IMR-90 (cell line): ENCODE measurements at regions not wholly inside any gene's neighbourhood (a gene's known extent, or its start where the extent isn't known, plus 50 kb on each side); places are given as distances from the start of the nearest gene placed in this dataset.
"Not testable (repeated sequence)": the region's sequence is repeated elsewhere in the genome, so short reads cannot be mapped to it uniquely, and the experiment has no call there.

Source experiments
- ATAC-seq: fragments of 200-7000 bp; cut with Tn5 transposase; 2 replicates; pipeline ENCODE4 v1.9.1; 2020; ENCODE audit warnings: low read depth, mild to moderate bottlenecking, moderate library complexity
- BruUV-seq: library from RNA; stranded (reverse); fragments of 400-500 nt; replicated peaks from 2 replicates; lab custom pipeline; 2021; lab: Mats Ljungman, UMichigan
- CTCF ChIA-PET: fragments of 300-600 bp; formaldehyde crosslinking; extraction: SDS; loops from one replicate; lab custom pipeline; 2021; ENCODE audit warnings: antibody characterized with exemption; lab: Yijun Ruan, JAX
- POLR2A ChIA-PET: fragments of 300-600 bp; sonication (Branson Sonifier 250); formaldehyde crosslinking; loops from one replicate; lab custom pipeline; 2022; ENCODE audit warnings: antibody characterized with exemption; ENCODE audit not compliant: unreplicated experiment; lab: Charles Lee
- DNase-seq: peaks from one replicate; pipeline ENCODE4 v3.0.0; 2013
- H2AFZ ChIP-seq: replicated peaks from 2 replicates; pipeline ENCODE3; 2013; ENCODE audit warnings: low read length, mild to moderate bottlenecking; ENCODE audit not compliant: poor library complexity
- H2AK5ac ChIP-seq: 2 replicates; pipeline ENCODE4 v1.6.1; 2013; ENCODE audit warnings: low read depth, low read length, inconsistent platforms
- H2AK9ac ChIP-seq: replicated peaks from 2 replicates; pipeline ENCODE3; 2013; ENCODE audit warnings: mild to moderate bottlenecking, low read depth, low read length, moderate library complexity; ENCODE audit not compliant: poor library complexity
- H2BK120ac ChIP-seq: 2 replicates; pipeline ENCODE4 v1.6.1; 2013; ENCODE audit warnings: low read depth, low read length, inconsistent platforms
- H2BK15ac ChIP-seq: 3 replicates; pipeline ENCODE4 v1.6.1; 2013; ENCODE audit warnings: low read depth, low read length, inconsistent platforms
- H2BK20ac ChIP-seq: 2 replicates; pipeline ENCODE4 v1.6.1; 2013; ENCODE audit warnings: low read depth, mild to moderate bottlenecking, inconsistent platforms, low read length, moderate library complexity
- H2BK5ac ChIP-seq: 2 replicates; pipeline ENCODE4 v1.6.1; 2013; ENCODE audit warnings: mild to moderate bottlenecking, low read depth, low read length, inconsistent platforms; ENCODE audit not compliant: poor library complexity, severe bottlenecking
- H3K14ac ChIP-seq: replicated peaks from 2 replicates; pipeline ENCODE4 v1.6.1; 2013; ENCODE audit warnings: low read depth, low read length, inconsistent platforms
- H3K18ac ChIP-seq: 2 replicates; pipeline ENCODE4 v1.6.1; 2013; ENCODE audit warnings: low read depth, low read length, control low read depth
- H3K23ac ChIP-seq: 2 replicates; pipeline ENCODE4 v1.6.1; 2013; ENCODE audit warnings: low read depth, low read length, inconsistent platforms
- H3K27ac ChIP-seq: 2 replicates; pipeline ENCODE4 v1.5.1; 2013; ENCODE audit warnings: mild to moderate bottlenecking, control low read depth, low read length; ENCODE audit not compliant: insufficient read depth
- H3K27me3 ChIP-seq: 2 replicates; pipeline ENCODE4 v1.6.1; 2013; ENCODE audit warnings: low read length; ENCODE audit not compliant: control insufficient read depth, insufficient read depth
- H3K36me3 ChIP-seq: 2 replicates; pipeline ENCODE4 v1.6.1; 2013; ENCODE audit warnings: low read length, mixed read lengths; ENCODE audit not compliant: control insufficient read depth, insufficient read depth
- H3K4ac ChIP-seq: 2 replicates; pipeline ENCODE4 v1.6.1; 2013; ENCODE audit warnings: low read depth, low read length, inconsistent platforms
- H3K4me1 ChIP-seq: 2 replicates; pipeline ENCODE4 v1.6.1; 2013; ENCODE audit warnings: low read length, mixed read lengths; ENCODE audit not compliant: control insufficient read depth, insufficient read depth
- H3K4me2 ChIP-seq: 2 replicates; pipeline ENCODE4 v1.6.1; 2013; ENCODE audit warnings: low read depth, mild to moderate bottlenecking, control low read depth, low read length, moderate library complexity
- H3K4me3 ChIP-seq: 2 replicates; pipeline ENCODE4 v1.5.1; 2013; ENCODE audit warnings: low read depth, mild to moderate bottlenecking, control low read depth, low read length, moderate library complexity; ENCODE audit not compliant: insufficient read depth
- H3K56ac ChIP-seq: 2 replicates; pipeline ENCODE4 v1.6.1; 2013; ENCODE audit warnings: low read length, inconsistent platforms; ENCODE audit not compliant: insufficient read depth; ENCODE audit errors: extremely low read depth
- H3K79me1 ChIP-seq, 2 experiments: 2 replicates each; pipeline ENCODE4 v1.6.1; 2013; ENCODE audit warnings: low read length in 2 of 2, inconsistent platforms in 1 of 2, low read depth in 1 of 2
- H3K9ac ChIP-seq: 2 replicates; pipeline ENCODE4 v1.6.1; 2013; ENCODE audit warnings: low read depth, low read length, control low read depth
- H3K9me1 ChIP-seq: 2 replicates; pipeline ENCODE4 v1.6.1; 2013; ENCODE audit warnings: low read length, inconsistent platforms; ENCODE audit not compliant: insufficient read depth
- H3K9me3 ChIP-seq: 2 replicates; pipeline ENCODE4 v1.6.1; 2013; ENCODE audit warnings: low read length; ENCODE audit not compliant: control insufficient read depth, insufficient read depth
- H4K20me1 ChIP-seq: 2 replicates; pipeline ENCODE4 v1.6.1; 2013; ENCODE audit warnings: low read length, inconsistent platforms; ENCODE audit not compliant: insufficient read depth
- H4K5ac ChIP-seq: 2 replicates; pipeline ENCODE4 v1.6.1; 2013; ENCODE audit warnings: mild to moderate bottlenecking, low read depth, low read length, control low read depth
- H4K8ac ChIP-seq, 2 experiments: 2 replicates each; pipeline ENCODE4 v1.6.1; 2013; ENCODE audit warnings: low read depth in 2 of 2, low read length in 2 of 2, control low read depth in 1 of 2, inconsistent platforms in 1 of 2
- H4K91ac ChIP-seq: 2 replicates; pipeline ENCODE4 v1.6.1; 2013; ENCODE audit warnings: low read depth, low read length, inconsistent platforms; ENCODE audit not compliant: insufficient read depth
- WGBS, 2 experiments: methylation state at CpG; one replicate each; pipeline versions ENCODE4 v1.1.5 to v1.1.7; 2013; ENCODE audit warnings: missing lambda C conversion rate in 2 of 2; ENCODE audit not compliant: insufficient read length in 1 of 2; ENCODE audit errors: extremely low coverage in 2 of 2; 5-methylcytosine and 5-hydroxymethylcytosine counted together
- dilution Hi-C: fragments of 300-500 bp; cut with HindIII; formaldehyde crosslinking; loops from one replicate; pipeline ENCODE4 v1.14.3; 2018; ENCODE audit warnings: low sequenced_read_pairs; ENCODE audit not compliant: unreplicated experiment
- in situ Hi-C: fragments of 300-500 bp; cut with MboI; formaldehyde crosslinking; loops from 3 replicates; pipeline ENCODE4 v1.14.3; 2019; ENCODE audit warnings: low sequenced_read_pairs, inconsistent platforms, mixed read lengths
- intact Hi-C: fragments of 100-400 bp; cut with micrococcal nuclease; formaldehyde crosslinking; loops from 2 replicates; pipeline ENCODE4 v1.10.0; 2022

DNA sequence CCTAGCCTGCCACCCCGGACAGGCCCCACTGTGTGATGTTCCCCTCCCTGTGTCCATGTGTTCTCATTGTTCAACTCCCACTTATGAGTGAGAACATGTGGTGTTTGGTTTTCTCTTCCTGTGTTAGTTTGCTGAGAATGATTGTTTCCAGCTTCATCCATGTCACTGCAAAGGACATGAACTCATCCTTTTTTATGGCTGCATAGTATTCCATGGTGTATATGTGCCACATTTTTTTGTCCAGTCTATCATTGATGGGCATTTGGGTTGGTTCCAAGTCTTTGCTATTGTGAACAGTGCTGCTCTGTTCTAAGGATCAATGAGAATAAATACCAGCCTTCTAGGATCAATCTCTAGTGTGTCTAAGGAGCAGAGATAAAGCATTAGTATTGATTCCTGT is 543.9 kb upstream of the ZNF804A start:
- H3K14ac ChIP-seq, BruUV-seq, H3K79me1 ChIP-seq, H3K9ac ChIP-seq, DNase-seq, H4K91ac ChIP-seq, H3K4me2 ChIP-seq, H3K27ac ChIP-seq, H3K4me3 ChIP-seq, H4K20me1 ChIP-seq, H2BK20ac ChIP-seq, intact Hi-C loops, H2BK120ac ChIP-seq, POLR2A ChIA-PET, H3K56ac ChIP-seq, ATAC-seq, H3K4me1 ChIP-seq, H3K23ac ChIP-seq, in situ Hi-C loops, dilution Hi-C loops, H2BK5ac ChIP-seq, H2AK5ac ChIP-seq, H3K9me1 ChIP-seq, H2AK9ac ChIP-seq, H3K36me3 ChIP-seq, H2BK15ac ChIP-seq, H3K18ac ChIP-seq, H3K9me3 ChIP-seq, H2AFZ ChIP-seq, H3K4ac ChIP-seq, H4K8ac ChIP-seq, H4K5ac ChIP-seq, H3K27me3 ChIP-seq: not testable (repeated sequence)
- WGBS, 2 experiments: no CpG with 5 or more reads among the region's 1 CpG
- CTCF ChIA-PET: interaction anchor here (0.9 to 1.3 kb wide), 2 partner anchors 13 to 806 kb away, joined by 3 read pairs; no protein-coding TSS in a partner anchor
